H9 (cell line): ENCODE measurements at regions not wholly inside any gene's neighbourhood (a gene's known extent, or its start where the extent isn't known, plus 50 kb on each side); places are given as distances from the start of the nearest gene placed in this dataset.

Source experiments
- DNase-seq: peaks from one replicate; pipeline ENCODE4 v3.0.0-alpha.2; 2017
- H2AFZ ChIP-seq: one replicate; pipeline ENCODE4 v1.6.1; 2013; ENCODE audit warnings: mild to moderate bottlenecking, low read length, control low read depth, moderate library complexity
- H2AK5ac ChIP-seq: 2 replicates; pipeline ENCODE4 v1.6.1; 2013; ENCODE audit warnings: low read length, control low read depth, mixed read lengths; ENCODE audit not compliant: insufficient read length
- H2BK120ac ChIP-seq: one replicate; pipeline ENCODE4 v1.6.1; 2013; ENCODE audit warnings: low read depth, mild to moderate bottlenecking, low read length, control low read depth, inconsistent platforms; ENCODE audit not compliant: poor library complexity, severe bottlenecking
- H2BK12ac ChIP-seq: 2 replicates; pipeline ENCODE4 v1.6.1; 2013; ENCODE audit warnings: low read length, control low read depth, mixed read lengths, low read depth; ENCODE audit not compliant: insufficient read length
- H2BK15ac ChIP-seq: 2 replicates; pipeline ENCODE4 v1.6.1; 2013; ENCODE audit warnings: low read depth, low read length, control low read depth
- H2BK20ac ChIP-seq: one replicate; pipeline ENCODE4 v1.6.1; 2013; ENCODE audit warnings: low read depth, mild to moderate bottlenecking, low read length, control low read depth, inconsistent platforms; ENCODE audit not compliant: poor library complexity, severe bottlenecking
- H2BK5ac ChIP-seq: 2 replicates; pipeline ENCODE4 v1.6.1; 2013; ENCODE audit warnings: low read length, control low read depth, mixed read lengths; ENCODE audit not compliant: insufficient read length
- H3K14ac ChIP-seq: 2 replicates; pipeline ENCODE4 v1.6.1; 2013; ENCODE audit warnings: low read length, control low read depth; ENCODE audit not compliant: insufficient read depth
- H3K18ac ChIP-seq: 2 replicates; pipeline ENCODE4 v1.6.1; 2013; ENCODE audit warnings: low read depth, mild to moderate bottlenecking, mixed read lengths, low read length, control low read depth; ENCODE audit not compliant: insufficient read length
- H3K23ac ChIP-seq: 2 replicates; pipeline ENCODE4 v1.6.1; 2013; ENCODE audit warnings: low read length, control low read depth, mixed read lengths, low read depth; ENCODE audit not compliant: insufficient read length
- H3K23me2 ChIP-seq: 2 replicates; pipeline ENCODE4 v1.6.1; 2013; ENCODE audit warnings: low read depth, mild to moderate bottlenecking, mixed read lengths, low read length, control low read depth; ENCODE audit not compliant: insufficient read length, poor library complexity, severe bottlenecking
- H3K27ac ChIP-seq: 2 replicates; pipeline ENCODE4 v1.5.1; 2013; ENCODE audit warnings: low read length, control low read depth, mixed read lengths, low read depth; ENCODE audit not compliant: insufficient read length
- H3K27me3 ChIP-seq: 2 replicates; pipeline ENCODE4 v1.6.1; 2013; ENCODE audit warnings: low read length, control low read depth, inconsistent platforms; ENCODE audit not compliant: insufficient read depth
- H3K4ac ChIP-seq: 2 replicates; pipeline ENCODE4 v1.6.1; 2013; ENCODE audit warnings: low read depth, mild to moderate bottlenecking, control low read depth, inconsistent platforms, low read length, moderate library complexity
- H3K4me1 ChIP-seq: 2 replicates; pipeline ENCODE4 v1.6.1; 2013; ENCODE audit warnings: low read length, control low read depth, inconsistent platforms; ENCODE audit not compliant: insufficient read depth
- H3K4me2 ChIP-seq: 2 replicates; pipeline ENCODE4 v1.6.1; 2013; ENCODE audit warnings: low read length, control low read depth, mixed read lengths; ENCODE audit not compliant: insufficient read length, insufficient read depth
- H3K56ac ChIP-seq: 2 replicates; pipeline ENCODE4 v1.6.1; 2013; ENCODE audit warnings: low read depth, mild to moderate bottlenecking, mixed read lengths, low read length, control low read depth; ENCODE audit not compliant: insufficient read length
- H3K79me1 ChIP-seq: 2 replicates; pipeline ENCODE4 v1.6.1; 2013; ENCODE audit warnings: low read depth, mild to moderate bottlenecking, moderate library complexity, low read length, control low read depth, inconsistent platforms; ENCODE audit not compliant: insufficient read depth, poor library complexity, severe bottlenecking
- H3K79me2 ChIP-seq: 2 replicates; pipeline ENCODE4 v1.6.1; 2013; ENCODE audit warnings: low read length, control low read depth, inconsistent platforms; ENCODE audit not compliant: insufficient read depth
- H3K9ac ChIP-seq: 2 replicates; pipeline ENCODE4 v1.6.1; 2013; ENCODE audit warnings: low read length, control low read depth, mixed read lengths; ENCODE audit not compliant: insufficient read length; ENCODE audit errors: extremely low read depth
- H3K9me3 ChIP-seq: one replicate; pipeline ENCODE4 v1.6.1; 2013; ENCODE audit warnings: low read depth, low read length, inconsistent platforms; ENCODE audit not compliant: control insufficient read depth
- H3T11ph ChIP-seq: one replicate; pipeline ENCODE4 v1.6.1; 2013; ENCODE audit warnings: mild to moderate bottlenecking, low read length, control low read depth, inconsistent platforms
- H4K20me1 ChIP-seq: one replicate; pipeline ENCODE4 v1.6.1; 2013; ENCODE audit not compliant: control insufficient read depth, insufficient read length, insufficient read depth
- H4K5ac ChIP-seq: 2 replicates; pipeline ENCODE4 v1.6.1; 2013; ENCODE audit warnings: low read depth, mild to moderate bottlenecking, mixed read lengths, low read length, control low read depth; ENCODE audit not compliant: insufficient read length
- H4K8ac ChIP-seq: replicated peaks from 2 replicates; pipeline ENCODE4 v1.6.1; 2013; ENCODE audit warnings: low read length, control low read depth, mixed read lengths, low read depth; ENCODE audit not compliant: insufficient read length
- H4K91ac ChIP-seq: 2 replicates; pipeline ENCODE4 v1.6.1; 2013; ENCODE audit warnings: low read depth, mild to moderate bottlenecking, moderate library complexity, mixed read lengths, low read length, control low read depth; ENCODE audit not compliant: insufficient read length
- H3K27ac Mint-ChIP-seq, 3 experiments: 2 replicates in 2 of 3; 3 replicates in 1 of 3; pipeline ENCODE4 v1.8.0; 2020 to 2021; ENCODE audit warnings: mixed read lengths in 3 of 3, mild to moderate bottlenecking in 1 of 3, moderate library complexity in 1 of 3
- H3K27me3 Mint-ChIP-seq: 2 replicates; pipeline ENCODE4 v1.8.0; 2021; ENCODE audit warnings: low read depth, mild to moderate bottlenecking, moderate library complexity, mixed read lengths
- H3K36me3 Mint-ChIP-seq, 3 experiments: 2 replicates in 2 of 3; 3 replicates in 1 of 3; pipeline ENCODE4 v1.8.0; 2020 to 2021; ENCODE audit warnings: low read depth in 3 of 3, mixed read lengths in 3 of 3; ENCODE audit not compliant: insufficient read depth in 1 of 3
- H3K4me1 Mint-ChIP-seq, 2 experiments: 2 replicates each; pipeline ENCODE4 v1.8.0; 2020; ENCODE audit warnings: mixed read lengths in 2 of 2
- H3K4me3 Mint-ChIP-seq, 2 experiments: 2 replicates in 1 of 2; 3 replicates in 1 of 2; pipeline ENCODE4 v1.8.0; 2020 to 2021; ENCODE audit warnings: mild to moderate bottlenecking in 2 of 2, mixed read lengths in 2 of 2, moderate library complexity in 1 of 2
- H3K9me3 Mint-ChIP-seq, 2 experiments: 2 replicates in 1 of 2; 3 replicates in 1 of 2; pipeline ENCODE4 v1.8.0; 2020; ENCODE audit warnings: mild to moderate bottlenecking in 2 of 2, mixed read lengths in 2 of 2, moderate library complexity in 1 of 2
- WGBS: extraction: QIAGEN DNeasy Blood & Tissue Kit; methylation state at CpG from one replicate; pipeline ENCODE4 v1.1.7; 2013; ENCODE audit warnings: missing lambda C conversion rate, low lambda C conversion rate, mixed read lengths; ENCODE audit not compliant: insufficient read length; ENCODE audit errors: extremely low coverage; 5-methylcytosine and 5-hydroxymethylcytosine counted together
- TF ChIP-seq, protein P1 (sequence below): fragments of 200-600 bp; sonication (generic); conservative IDR thresholded peaks from 3 replicates; pipeline ENCODE4 v1.8.0; 2021; ENCODE audit warnings: antibody characterized with exemption, mild to moderate bottlenecking

DNA sequence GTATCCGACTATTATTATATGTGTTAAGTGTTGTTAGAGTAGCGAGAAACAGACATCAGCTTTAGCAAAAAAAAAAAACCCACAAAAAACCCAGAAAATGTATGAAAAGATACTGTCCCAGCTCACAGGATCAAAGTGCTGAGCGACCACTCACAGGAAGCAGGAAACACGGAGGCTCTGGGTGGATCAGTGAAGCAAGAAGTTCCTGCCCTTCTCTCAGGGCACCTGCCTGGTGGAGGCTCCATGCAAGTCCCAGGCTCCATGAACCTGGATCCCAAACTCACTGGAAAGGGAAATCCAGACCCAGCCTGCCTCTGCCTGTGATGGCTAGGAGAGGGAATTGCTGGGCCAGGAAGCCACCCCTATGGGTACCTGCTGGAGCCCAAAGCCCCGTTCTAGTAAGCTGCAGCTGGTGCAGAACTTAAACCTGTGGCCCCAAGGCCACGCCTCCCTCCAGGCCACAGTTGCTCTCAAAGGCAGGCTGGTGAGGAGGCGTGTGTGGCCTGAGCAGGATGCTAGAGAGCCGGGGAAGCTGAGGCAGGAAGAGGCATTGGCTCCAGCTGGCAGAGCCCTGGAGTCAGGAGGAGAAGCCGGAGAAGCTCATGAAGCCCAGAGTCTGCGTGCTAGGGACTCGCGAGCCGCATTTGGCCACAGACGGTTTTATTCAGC lies 63.5 kb upstream of the TAF1B start:
- no peak overlapping the region for H3K23ac ChIP-seq
- no peaks in the 10 kb centered on the region for H4K20me1 ChIP-seq
- H3K27me3 ChIP-seq, result no peaks in the 10 kb centered on the region
- H3K79me2 ChIP-seq, result no peaks in the 10 kb centered on the region
- Mint-ChIP-seq H3K27me3 (peaks cover 2% of the 10 kb centered on the region), H3K9me3 (peaks cover 0 to 2% of the 10 kb centered on the region in 2 experiments; a peak in 2 of 5 replicates), H3K27ac (no peak overlapping the region), H3K36me3 (no peaks in the 10 kb centered on the region), H3K4me1 (peaks cover 0 to 4% of the 10 kb centered on the region in 2 experiments; a peak in 1 of 4 replicates), H3K4me3 (no peak overlapping the region)
- H2BK5ac ChIP-seq, result no peak overlapping the region
- TF ChIP-seq, protein P1, sequence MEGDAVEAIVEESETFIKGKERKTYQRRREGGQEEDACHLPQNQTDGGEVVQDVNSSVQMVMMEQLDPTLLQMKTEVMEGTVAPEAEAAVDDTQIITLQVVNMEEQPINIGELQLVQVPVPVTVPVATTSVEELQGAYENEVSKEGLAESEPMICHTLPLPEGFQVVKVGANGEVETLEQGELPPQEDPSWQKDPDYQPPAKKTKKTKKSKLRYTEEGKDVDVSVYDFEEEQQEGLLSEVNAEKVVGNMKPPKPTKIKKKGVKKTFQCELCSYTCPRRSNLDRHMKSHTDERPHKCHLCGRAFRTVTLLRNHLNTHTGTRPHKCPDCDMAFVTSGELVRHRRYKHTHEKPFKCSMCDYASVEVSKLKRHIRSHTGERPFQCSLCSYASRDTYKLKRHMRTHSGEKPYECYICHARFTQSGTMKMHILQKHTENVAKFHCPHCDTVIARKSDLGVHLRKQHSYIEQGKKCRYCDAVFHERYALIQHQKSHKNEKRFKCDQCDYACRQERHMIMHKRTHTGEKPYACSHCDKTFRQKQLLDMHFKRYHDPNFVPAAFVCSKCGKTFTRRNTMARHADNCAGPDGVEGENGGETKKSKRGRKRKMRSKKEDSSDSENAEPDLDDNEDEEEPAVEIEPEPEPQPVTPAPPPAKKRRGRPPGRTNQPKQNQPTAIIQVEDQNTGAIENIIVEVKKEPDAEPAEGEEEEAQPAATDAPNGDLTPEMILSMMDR, result no peak
- no peak overlapping the region for H3K4me2 ChIP-seq
- no peak overlapping the region for H3K27ac ChIP-seq
- no peak overlapping the region for H2BK15ac ChIP-seq
- H3K9me3 ChIP-seq, result no peaks in the 10 kb centered on the region
- H3K14ac ChIP-seq, result no peak overlapping the region
- no peak overlapping the region for H2BK120ac ChIP-seq
- no peak overlapping the region for H4K8ac ChIP-seq
- WGBS, result no CpG with 5 or more reads among the region's 14 CpGs
- H3K79me1 ChIP-seq, result no peaks in the 10 kb centered on the region
- H3K9ac ChIP-seq, result no peak overlapping the region
- no peaks in the 10 kb centered on the region for H3K4me1 ChIP-seq
- H3K56ac ChIP-seq, result no peak overlapping the region
- H3K18ac ChIP-seq, result no peak overlapping the region
- H4K91ac ChIP-seq, result no peak overlapping the region
- H3K4ac ChIP-seq, result no peak overlapping the region
- H2BK20ac ChIP-seq, result no peak overlapping the region
- no peak overlapping the region for H2BK12ac ChIP-seq
- no peaks in the 10 kb centered on the region for H3K23me2 ChIP-seq
- H2AK5ac ChIP-seq, result no peak overlapping the region
- no peak overlapping the region for H2AFZ ChIP-seq
- no peak overlapping the region for H3T11ph ChIP-seq
- DNase-seq, result no peak
- no peak overlapping the region for H4K5ac ChIP-seq
